A549 (cell line): ENCODE measurements at regions not wholly inside any gene's neighbourhood (a gene's known extent, or its start where the extent isn't known, plus 50 kb on each side); places are given as distances from the start of the nearest gene placed in this dataset.

Experiments used
- ATAC-seq, 2 experiments: fragments of 200-7000 bp in 1 of 2; fragments of >200 bp in 1 of 2; cut with Nextera tagmentation in 1 of 2; cut with Tn5 transposase in 1 of 2; 3 replicates each; pipeline versions ENCODE4 v1.8.0 to v1.9.1; 2018 to 2020; ENCODE audit warnings: mild to moderate bottlenecking in 1 of 2, moderate library complexity in 1 of 2
- CTCF ChIA-PET: fragments of 300-600 bp; sonication (Branson Sonifier 250); formaldehyde crosslinking; extraction: SDS; loops from one replicate; lab custom pipeline; 2021; ENCODE audit warnings: antibody characterized with exemption, inconsistent platforms; lab: Yijun Ruan, JAX
- POLR2A ChIA-PET: fragments of 350-600 bp; formaldehyde crosslinking; extraction: SDS; loops from one replicate; lab custom pipeline; 2021; ENCODE audit warnings: antibody characterized with exemption, inconsistent platforms; lab: Yijun Ruan, JAX
- DNase-seq, 2 experiments: peaks; one replicate each; pipeline versions ENCODE4 v3.0.0 to v3.0.0-alpha.2; 2011 to 2016; ENCODE audit warnings: low read depth in 1 of 2, low spot score in 1 of 2
- FAIRE-seq: peaks from 2 replicates; lab custom pipeline; 2011; peaks lifted over from hg19 to GRCh38; lab: Jason Lieb, UNC
- H3K27ac ChIP-seq, 2 experiments: fragments of >200 bp; sonication (Bioruptor Twin); formaldehyde crosslinking; 3 replicates each; pipeline ENCODE4 v1.5.1; 2016 to 2017
- H3K4me1 ChIP-seq: fragments of >200 bp; sonication (Bioruptor Twin); formaldehyde crosslinking; 3 replicates; pipeline ENCODE4 v1.6.1; 2016
- H3K4me2 ChIP-seq: fragments of >200 bp; sonication (Bioruptor Twin); formaldehyde crosslinking; 3 replicates; pipeline ENCODE4 v1.6.1; 2016
- H3K4me3 ChIP-seq: fragments of >200 bp; sonication (Bioruptor Twin); formaldehyde crosslinking; 3 replicates; pipeline ENCODE4 v1.5.1; 2016
- H3K9me3 ChIP-seq: fragments of >200 bp; sonication (Bioruptor Twin); formaldehyde crosslinking; 3 replicates; pipeline ENCODE4 v1.6.1; 2016
- BHLHE40 ChIP-seq: IDR thresholded peaks from 2 replicates; pipeline ENCODE4 v1.6.1; 2012; ENCODE audit warnings: low read depth, low read length, inconsistent platforms
- CBX8 ChIP-seq: fragments of 200-600 bp; sonication (generic); IDR thresholded peaks from 2 replicates; pipeline ENCODE4 v1.6.1; 2016
- CEBPB ChIP-seq, 2 experiments: fragments of >200 bp in 1 of 2; sonication (Bioruptor Twin) in 1 of 2; formaldehyde crosslinking in 1 of 2; IDR thresholded peaks; 2 replicates each; pipeline ENCODE4 v1.6.1; 2012 to 2016
- CHD2 ChIP-seq: fragments of 150-350 bp; IDR thresholded peaks from 2 replicates; pipeline ENCODE4 v1.6.1; 2014; ENCODE audit warnings: low read length; ENCODE audit not compliant: partially characterized antibody
- CHD4 ChIP-seq: fragments of 200-600 bp; sonication (generic); IDR thresholded peaks from 2 replicates; pipeline ENCODE4 v1.6.1; 2016; ENCODE audit warnings: antibody characterized with exemption, mild to moderate bottlenecking, borderline replicate concordance
- ESRRA ChIP-seq: fragments of 150-350 bp; IDR thresholded peaks from 2 replicates; pipeline ENCODE4 v1.6.1; 2014; ENCODE audit warnings: mild to moderate bottlenecking, low read length, borderline replicate concordance
- FOSB ChIP-seq: fragments of 250-450 bp; sonication (Bioruptor Pico); IDR thresholded peaks from 2 replicates; pipeline ENCODE4 v1.5.0; 2020; ENCODE audit warnings: mild to moderate bottlenecking, moderate library complexity
- FOSL2 ChIP-seq, 2 experiments: fragments of 450-650 bp in 1 of 2; fragments of >200 bp in 1 of 2; sonication (Bioruptor Twin) in 1 of 2; formaldehyde crosslinking; IDR thresholded peaks; 2 replicates each; pipeline versions ENCODE4 v1.5.0 to v1.6.1; 2016 to 2020; ENCODE audit warnings: mild to moderate bottlenecking in 1 of 2, moderate library complexity in 1 of 2
- GATA3 ChIP-seq: IDR thresholded peaks from 2 replicates; pipeline ENCODE4 v1.6.1; 2012; ENCODE audit warnings: borderline replicate concordance
- NR3C1 ChIP-seq: fragments of >200 bp; sonication (Bioruptor Twin); formaldehyde crosslinking; IDR thresholded peaks from 3 replicates; pipeline ENCODE4 v1.6.1; 2017
- PHF8 ChIP-seq: fragments of 200-600 bp; sonication (generic); IDR thresholded peaks from 2 replicates; pipeline ENCODE4 v1.6.1; 2016; ENCODE audit warnings: low read depth, mild to moderate bottlenecking, antibody characterized with exemption, moderate library complexity, borderline replicate concordance
- POLR2AphosphoS2 ChIP-seq: conservative IDR thresholded peaks from 2 replicates; pipeline ENCODE4 v1.6.1; 2012; ENCODE audit warnings: low read length, improper control_type of control experiment, inconsistent platforms
- RCOR1 ChIP-seq: fragments of 150-350 bp; IDR thresholded peaks from 2 replicates; pipeline ENCODE4 v1.6.1; 2014; ENCODE audit warnings: antibody characterized with exemption, low read length, low read depth
- SMC3 ChIP-seq: fragments of >200 bp; sonication (Bioruptor Twin); formaldehyde crosslinking; IDR thresholded peaks from 3 replicates; pipeline ENCODE4 v1.6.1; 2018; ENCODE audit warnings: inconsistent platforms
- ZC3H11A ChIP-seq: fragments of 450-650 bp; IDR thresholded peaks from 2 replicates; pipeline ENCODE4 v1.6.1; 2014; ENCODE audit warnings: antibody characterized with exemption, mild to moderate bottlenecking
- WGBS: methylation state at CpG from one replicate; pipeline ENCODE4 v1.1.6; 2017; ENCODE audit errors: missing lambda C conversion rate; 5-methylcytosine and 5-hydroxymethylcytosine counted together
- TF ChIP-seq, protein P1 (sequence below): IDR thresholded peaks from 2 replicates; pipeline ENCODE4 v1.6.1; 2012
- TF ChIP-seq, protein P2 (sequence below): fragments of 250-450 bp; sonication (Bioruptor Pico); IDR thresholded peaks from 2 replicates; pipeline ENCODE4 v1.5.0; 2020; ENCODE audit warnings: low read depth, mild to moderate bottlenecking, moderate library complexity

DNA sequence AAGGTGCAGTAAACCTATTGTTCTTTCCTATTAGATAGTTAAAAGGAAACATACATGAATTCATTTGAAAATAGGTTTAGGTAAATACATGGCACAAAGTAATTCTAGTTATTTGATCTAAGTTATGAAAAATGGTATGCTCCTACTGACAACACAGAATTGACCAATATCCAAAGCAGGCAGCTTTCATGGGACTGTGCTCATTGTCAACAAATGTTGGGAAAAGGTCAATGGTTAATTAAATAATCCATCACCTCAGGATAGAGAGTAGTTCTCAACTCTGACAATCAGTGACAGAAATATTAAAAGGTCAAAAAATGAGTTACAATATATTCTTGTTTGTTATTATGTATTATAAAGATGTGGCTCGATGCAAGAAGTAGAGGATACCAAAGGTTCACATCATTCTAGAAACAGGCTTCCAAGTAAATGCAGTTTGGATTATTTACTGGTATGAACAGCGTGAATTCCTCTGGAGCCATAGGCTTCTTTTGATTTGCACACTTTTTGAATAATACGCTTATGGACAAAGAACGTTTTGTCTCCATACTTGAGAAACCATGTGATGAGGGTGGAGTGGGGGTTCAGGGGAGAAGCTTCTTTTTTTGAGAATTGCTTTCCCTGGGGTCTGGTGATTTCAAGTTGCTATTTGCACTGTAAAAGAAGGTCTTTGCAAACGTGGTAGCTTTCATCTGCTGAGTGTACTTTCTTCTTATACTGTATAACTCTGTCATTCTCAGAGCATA, 422.0 kb upstream of the ZEB2 start:
- peak overlapping the region; percentile 73 for H3K4me2 ChIP-seq

DNA sequence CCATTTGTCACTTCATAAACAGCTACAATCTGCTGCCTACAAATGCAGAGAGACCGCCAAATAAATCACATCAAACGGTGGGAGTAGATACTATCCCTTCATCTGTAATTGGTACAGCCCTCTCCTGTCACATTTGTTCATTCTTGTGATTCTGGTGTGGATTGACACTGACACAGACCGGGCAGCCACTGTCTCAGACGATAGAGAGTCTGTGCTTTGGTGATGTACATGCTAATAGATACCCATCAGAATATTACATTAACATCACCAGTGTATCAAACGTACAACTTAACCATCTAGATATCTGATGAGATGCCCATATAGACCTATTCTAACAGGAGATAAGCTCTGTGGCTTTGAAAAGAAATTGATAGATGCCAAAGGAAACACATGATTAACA, 419.7 kb upstream of the ZEB2 start:
- POLR2A ChIA-PET: no interaction called here
- TF ChIP-seq FOSL2 (IDR thresholded peaks at IDR 0.05): no peak
- TF ChIP-seq FOSL2 (CRISPR knock-in tag; IDR thresholded peaks at IDR 0.05): no peak
- no peak for TF ChIP-seq CEBPB (IDR thresholded peaks at IDR 0.05)
- Histone ChIP-seq H3K9me3 (peaks cover 7% of the 10 kb centered on the region; the same call in 2 of the 3 replicates), H3K4me3 (no peak overlapping the region), H3K4me2 (no peak overlapping the region; the same call in 2 of the 3 replicates), H3K4me1 (peaks cover 50% of the 10 kb centered on the region), H3K27ac (peak overlapping the region in 1 of 2 experiments; percentile 26; a peak in 2 of 6 replicates)
- FAIRE-seq (no peak), ATAC-seq (no peak), DNase-seq (no peak)
- 90% methylated on average over 5 of the region's 5 CpGs for WGBS
- CTCF ChIA-PET: no interaction called here

More for the DNA sequence above, 422.0 kb upstream of the ZEB2 start:
- FAIRE-seq: peak; percentile 74
- WGBS: 36% methylated on average over 5 of the region's 5 CpGs
- ChIA-PET POLR2A (no interaction called here), CTCF (no interaction called here)
- Histone ChIP-seq H3K9me3 (peaks cover 7% of the 10 kb centered on the region; the same call in 2 of the 3 replicates), H3K4me1 (peaks cover 69% of the 10 kb centered on the region), H3K27ac (peak overlapping the region; percentile 87 to 93), H3K4me3 (0 out of 3 replicates have a peak overlapping the region, but pooled peaks have one; percentile 8)
- ATAC-seq: peak in 1 of 2 experiments; percentile 32; a peak in 3 of 6 replicates
- peak in 1 of 2 experiments; percentile 17 for DNase-seq
- TF ChIP-seq NR3C1 (no peak), POLR2AphosphoS2 (no peak), SMC3 (no peak), PHF8 (no peak)
- TF ChIP-seq, protein P1, sequence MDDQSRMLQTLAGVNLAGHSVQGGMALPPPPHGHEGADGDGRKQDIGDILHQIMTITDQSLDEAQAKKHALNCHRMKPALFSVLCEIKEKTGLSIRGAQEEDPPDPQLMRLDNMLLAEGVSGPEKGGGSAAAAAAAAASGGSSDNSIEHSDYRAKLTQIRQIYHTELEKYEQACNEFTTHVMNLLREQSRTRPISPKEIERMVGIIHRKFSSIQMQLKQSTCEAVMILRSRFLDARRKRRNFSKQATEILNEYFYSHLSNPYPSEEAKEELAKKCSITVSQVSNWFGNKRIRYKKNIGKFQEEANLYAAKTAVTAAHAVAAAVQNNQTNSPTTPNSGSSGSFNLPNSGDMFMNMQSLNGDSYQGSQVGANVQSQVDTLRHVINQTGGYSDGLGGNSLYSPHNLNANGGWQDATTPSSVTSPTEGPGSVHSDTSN: no peak

DNA sequence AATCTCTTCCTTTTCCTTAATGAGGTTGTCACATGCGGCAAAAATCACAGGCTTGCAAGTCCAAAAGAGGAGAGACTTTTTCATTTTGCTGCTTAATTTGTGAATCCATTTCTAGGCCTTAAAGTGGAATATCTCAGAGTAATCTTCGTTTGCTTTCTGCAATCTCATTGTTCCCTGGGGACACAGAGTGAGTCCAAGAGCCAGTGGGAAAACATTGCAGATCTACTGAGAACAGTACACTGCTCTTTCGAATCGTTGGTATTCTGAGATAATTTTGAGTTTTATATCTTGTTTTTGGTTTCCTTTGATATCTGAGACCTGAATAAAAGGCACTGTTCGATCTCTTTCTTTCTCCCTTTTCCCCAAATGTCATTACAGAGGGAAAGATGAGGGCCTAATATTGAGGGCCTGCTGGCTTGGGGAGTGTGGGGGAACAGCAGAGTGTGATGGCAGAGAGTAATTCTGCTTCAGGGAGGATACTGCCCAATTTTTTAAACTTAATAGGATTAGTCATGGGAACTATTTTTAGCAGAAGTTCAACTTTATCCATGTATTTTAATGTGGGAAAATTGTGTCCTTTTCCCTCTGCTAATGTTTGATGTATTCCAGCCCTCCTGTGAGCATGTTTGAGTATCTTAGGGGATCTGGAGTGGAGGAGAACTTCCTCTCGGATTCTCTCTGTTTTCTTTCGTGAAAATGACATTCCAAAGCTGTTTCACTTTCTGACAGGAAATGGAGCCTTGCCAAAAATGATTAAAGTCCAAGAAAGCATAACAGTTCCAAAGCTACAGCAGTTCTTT, 418.2 kb upstream of the ZEB2 start:
- H3K27ac ChIP-seq: peak overlapping the region; percentile 57 to 78
- FAIRE-seq (no peak), ATAC-seq (no peak), DNase-seq (peak in 1 of 2 experiments; percentile 33)
- CTCF ChIA-PET: no interaction called here
- POLR2A ChIA-PET: no interaction called here
- peak overlapping the region; percentile 79 for H3K4me2 ChIP-seq
- peaks cover 36% of the 10 kb centered on the region for H3K4me1 ChIP-seq
- WGBS: 27% methylated on average over 7 of the region's 7 CpGs
- H3K4me3 ChIP-seq: no peak overlapping the region
- peaks cover 7% of the 10 kb centered on the region; the same call in 2 of the 3 replicates for H3K9me3 ChIP-seq
- TF ChIP-seq FOSB: no peak
- TF ChIP-seq CHD4: no peak
- TF ChIP-seq CBX8: no peak
- TF ChIP-seq ESRRA: no peak
- no peak for TF ChIP-seq GATA3
- TF ChIP-seq, protein P2, sequence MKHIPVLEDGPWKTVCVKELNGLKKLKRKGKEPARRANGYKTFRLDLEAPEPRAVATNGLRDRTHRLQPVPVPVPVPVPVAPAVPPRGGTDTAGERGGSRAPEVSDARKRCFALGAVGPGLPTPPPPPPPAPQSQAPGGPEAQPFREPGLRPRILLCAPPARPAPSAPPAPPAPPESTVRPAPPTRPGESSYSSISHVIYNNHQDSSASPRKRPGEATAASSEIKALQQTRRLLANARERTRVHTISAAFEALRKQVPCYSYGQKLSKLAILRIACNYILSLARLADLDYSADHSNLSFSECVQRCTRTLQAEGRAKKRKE (CRISPR knock-in tag): no peak
- no peak for TF ChIP-seq ZC3H11A
- TF ChIP-seq BHLHE40: no peak
- TF ChIP-seq RCOR1: no peak
- TF ChIP-seq CHD2: no peak
